ENCODE measurements at regions not wholly inside any gene's neighbourhood (a gene's known extent, or its start where the extent isn't known, plus 50 kb on each side); places are given as distances from the start of the nearest gene placed in this dataset.

DNA sequence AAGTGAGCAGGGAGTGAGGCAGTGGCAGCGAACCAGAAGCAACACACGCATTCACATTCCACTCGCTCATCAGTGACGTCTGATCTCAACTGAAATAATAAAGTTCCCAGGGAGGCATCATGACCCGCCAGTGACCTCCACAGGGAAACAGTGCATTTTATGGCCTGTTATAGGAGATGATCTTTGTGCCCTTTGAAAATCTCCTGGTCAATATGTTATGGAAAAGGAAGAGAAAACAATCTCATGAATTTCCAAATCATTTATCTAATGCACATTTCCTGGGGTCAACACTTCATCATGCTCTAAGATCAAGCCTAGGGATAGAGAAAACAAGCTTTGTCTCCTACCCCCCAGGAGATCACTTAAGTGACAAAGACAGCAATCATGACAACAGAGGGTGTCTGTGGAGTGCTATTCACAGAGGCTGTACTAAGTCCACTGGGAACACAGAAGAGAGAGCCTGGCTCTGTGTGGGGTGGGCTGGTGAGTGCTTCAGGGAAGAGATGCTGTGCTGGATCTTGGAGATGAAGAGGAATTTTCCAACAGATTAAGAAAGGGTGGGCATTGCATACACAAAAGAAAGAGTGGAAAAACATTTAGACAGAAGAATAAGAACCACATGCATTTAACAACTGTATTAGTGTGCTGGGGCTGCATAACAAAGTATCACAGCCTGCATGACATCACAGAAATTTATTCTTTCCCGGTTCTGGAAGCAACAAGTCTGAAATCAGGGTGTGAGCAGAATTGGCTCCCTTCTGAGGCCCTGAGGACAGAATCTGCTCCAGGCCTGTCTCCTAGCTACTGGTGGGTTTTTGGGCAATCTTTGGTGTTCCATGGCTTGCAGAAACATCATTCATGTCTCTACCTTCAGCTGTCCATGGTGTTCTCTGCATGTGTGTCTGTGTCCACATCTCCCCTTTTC, 613.9 kb upstream of the IGFBP3 start:
- POLR2A ChIA-PET = no interaction called here
- no peak for TF ChIP-seq CTBP1 (IDR thresholded peaks at IDR 0.05; ENCODE audit: borderline replicate concordance)
- no peak for TF ChIP-seq FOXK2 (IDR thresholded peaks at IDR 0.05)
- no peak for TF ChIP-seq ARNT (IDR thresholded peaks at IDR 0.05)
- no peak for TF ChIP-seq SUZ12 (IDR thresholded peaks at IDR 0.05)
- no peak for TF ChIP-seq SP1 (IDR thresholded peaks at IDR 0.05)
- no peak for TF ChIP-seq FOXM1 (IDR thresholded peaks at IDR 0.05; ENCODE audit: borderline replicate concordance)
- TF ChIP-seq L3MBTL2 (conservative IDR thresholded peaks at IDR 0.05) = no peak
- TF ChIP-seq ZNF384 (IDR thresholded peaks at IDR 0.05) = no peak
- TF ChIP-seq FOXA1 (IDR thresholded peaks at IDR 0.05) = no peak
- TF ChIP-seq TARDBP (IDR thresholded peaks at IDR 0.05) = no peak
- TF ChIP-seq HDGF (IDR thresholded peaks at IDR 0.05; ENCODE audit: borderline replicate concordance) = no peak
- TF ChIP-seq LEF1 (IDR thresholded peaks at IDR 0.05; ENCODE audit: borderline replicate concordance) = no peak
- CTCF ChIA-PET = interaction anchor here (0.5 kb wide), 1 partner anchor 144 kb away, joined by 3 read pairs; no protein-coding TSS in a partner anchor
- no peak for DNase-seq (ENCODE audit: extremely low spot score)

DNA sequence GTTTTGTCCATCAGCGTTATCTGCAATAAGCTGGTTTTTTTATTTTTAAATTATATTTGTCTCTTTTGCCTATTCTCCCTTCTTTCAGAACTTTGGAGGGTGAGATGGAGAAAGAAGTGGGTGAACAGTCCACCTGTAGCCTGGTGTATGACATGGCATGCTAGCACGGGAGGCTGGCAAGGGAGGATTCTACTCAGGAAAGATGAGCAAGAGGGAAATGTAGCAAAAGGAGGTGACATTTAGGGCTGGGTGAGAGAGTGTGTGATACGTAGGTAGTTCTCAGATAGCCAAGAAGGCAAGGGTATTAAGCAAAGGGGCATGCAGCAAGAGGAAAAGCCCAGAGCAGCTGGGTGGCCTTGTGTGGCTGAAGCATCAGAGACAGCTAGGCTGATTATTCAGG, 612.9 kb upstream of the IGFBP3 start:
- DNase-seq (ENCODE audit: extremely low spot score) = no peak
- TF ChIP-seq ZNF384 (IDR thresholded peaks at IDR 0.05) = no peak
- TF ChIP-seq ARNT (IDR thresholded peaks at IDR 0.05) = no peak
- no peak for TF ChIP-seq HDGF (IDR thresholded peaks at IDR 0.05; ENCODE audit: borderline replicate concordance)
- TF ChIP-seq ELF4 (IDR thresholded peaks at IDR 0.05) = no peak
- TF ChIP-seq FOXM1 (IDR thresholded peaks at IDR 0.05; ENCODE audit: borderline replicate concordance) = no peak
- no peak for TF ChIP-seq BHLHE40 (IDR thresholded peaks at IDR 0.05; ENCODE audit: borderline replicate concordance)
- TF ChIP-seq SUZ12 (IDR thresholded peaks at IDR 0.05) = no peak
- TF ChIP-seq L3MBTL2 (conservative IDR thresholded peaks at IDR 0.05) = no peak
- TF ChIP-seq SP1 (IDR thresholded peaks at IDR 0.05) = no peak
- no peak for TF ChIP-seq NFRKB (IDR thresholded peaks at IDR 0.05)
- TF ChIP-seq TARDBP (IDR thresholded peaks at IDR 0.05) = no peak
- TF ChIP-seq FOXK2 (IDR thresholded peaks at IDR 0.05) = no peak
- ChIA-PET POLR2A (no interaction called here), CTCF (no interaction called here)

DNA sequence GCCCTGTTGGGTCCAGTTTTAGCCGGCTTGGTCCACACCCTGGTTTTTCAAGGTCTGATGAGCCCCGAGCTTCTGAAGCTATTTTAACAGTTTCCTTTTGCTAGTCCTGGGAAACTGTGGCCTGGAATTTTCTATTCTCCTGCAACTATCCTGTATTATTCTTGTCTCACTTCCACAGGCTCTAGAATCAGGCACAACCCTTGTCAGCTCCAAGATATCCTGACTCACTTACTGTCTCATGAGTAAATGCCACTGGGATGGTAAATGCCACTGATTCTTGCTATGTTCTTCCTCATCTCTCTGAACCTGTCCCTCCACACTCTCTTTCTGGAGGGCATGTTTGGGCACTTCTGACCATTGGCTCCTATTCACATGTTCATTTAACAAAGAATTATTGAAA, 611.5 kb upstream of the IGFBP3 start:
- CTCF ChIA-PET = no interaction called here
- no peak for DNase-seq (ENCODE audit: extremely low spot score)
- TF ChIP-seq ZNF384 (IDR thresholded peaks at IDR 0.05) (no peak), SUZ12 (IDR thresholded peaks at IDR 0.05) (no peak), HDGF (IDR thresholded peaks at IDR 0.05; ENCODE audit: borderline replicate concordance) (no peak), LEF1 (IDR thresholded peaks at IDR 0.05; ENCODE audit: borderline replicate concordance) (no peak), ELF4 (IDR thresholded peaks at IDR 0.05) (no peak), SP1 (IDR thresholded peaks at IDR 0.05) (no peak), CTBP1 (IDR thresholded peaks at IDR 0.05; ENCODE audit: borderline replicate concordance) (no peak), TARDBP (IDR thresholded peaks at IDR 0.05) (no peak), FOXK2 (IDR thresholded peaks at IDR 0.05) (no peak), ARNT (IDR thresholded peaks at IDR 0.05) (no peak), NFRKB (IDR thresholded peaks at IDR 0.05) (no peak), L3MBTL2 (conservative IDR thresholded peaks at IDR 0.05) (no peak), FOXM1 (IDR thresholded peaks at IDR 0.05; ENCODE audit: borderline replicate concordance) (no peak)
- TF ChIP-seq, protein P1, sequence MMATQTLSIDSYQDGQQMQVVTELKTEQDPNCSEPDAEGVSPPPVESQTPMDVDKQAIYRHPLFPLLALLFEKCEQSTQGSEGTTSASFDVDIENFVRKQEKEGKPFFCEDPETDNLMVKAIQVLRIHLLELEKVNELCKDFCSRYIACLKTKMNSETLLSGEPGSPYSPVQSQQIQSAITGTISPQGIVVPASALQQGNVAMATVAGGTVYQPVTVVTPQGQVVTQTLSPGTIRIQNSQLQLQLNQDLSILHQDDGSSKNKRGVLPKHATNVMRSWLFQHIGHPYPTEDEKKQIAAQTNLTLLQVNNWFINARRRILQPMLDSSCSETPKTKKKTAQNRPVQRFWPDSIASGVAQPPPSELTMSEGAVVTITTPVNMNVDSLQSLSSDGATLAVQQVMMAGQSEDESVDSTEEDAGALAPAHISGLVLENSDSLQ (IDR thresholded peaks at IDR 0.05) = no peak
- POLR2A ChIA-PET = no interaction called here

DNA sequence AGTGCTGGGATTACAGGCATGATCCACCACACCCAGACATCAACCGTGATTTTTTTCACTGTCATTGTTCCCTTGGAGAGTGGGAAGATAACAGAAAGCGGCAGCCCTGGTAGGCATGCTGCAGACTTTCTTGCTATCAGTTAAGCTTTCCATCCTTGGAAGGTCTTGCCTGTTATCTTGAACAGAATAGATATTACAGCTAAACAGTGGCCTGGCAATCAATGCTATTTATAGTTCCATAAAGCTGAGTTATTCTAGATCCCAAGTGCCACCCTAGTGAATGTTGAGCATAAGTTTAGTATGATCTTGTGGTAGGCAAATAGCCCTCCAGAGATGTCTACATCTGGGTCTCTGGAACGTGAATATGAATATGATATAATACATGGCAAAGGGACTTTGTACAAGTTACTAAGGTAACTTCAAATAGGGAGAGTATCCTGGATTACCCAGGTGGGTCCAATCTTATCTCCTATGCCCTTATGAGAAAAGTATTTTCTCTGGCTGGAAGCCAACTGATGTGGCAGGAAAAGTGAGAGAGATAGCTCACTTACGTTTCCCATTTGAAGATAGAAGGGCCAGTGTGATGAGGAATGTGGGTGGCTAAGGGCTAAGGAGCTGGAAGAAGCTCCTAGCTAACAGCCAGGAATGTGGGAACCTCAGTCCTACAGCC, 609.1 kb upstream of the IGFBP3 start:
- ChIA-PET POLR2A (no interaction called here), CTCF (no interaction called here)
- no peak for DNase-seq (ENCODE audit: extremely low spot score)
- TF ChIP-seq L3MBTL2 (conservative IDR thresholded peaks at IDR 0.05) (no peak), FOXM1 (IDR thresholded peaks at IDR 0.05; ENCODE audit: borderline replicate concordance) (no peak), ZNF384 (IDR thresholded peaks at IDR 0.05) (no peak), NFRKB (IDR thresholded peaks at IDR 0.05) (no peak), FOXA1 (IDR thresholded peaks at IDR 0.05) (no peak), LEF1 (IDR thresholded peaks at IDR 0.05; ENCODE audit: borderline replicate concordance) (no peak), CTBP1 (IDR thresholded peaks at IDR 0.05; ENCODE audit: borderline replicate concordance) (no peak), SP1 (IDR thresholded peaks at IDR 0.05) (no peak), TARDBP (IDR thresholded peaks at IDR 0.05) (no peak), BHLHE40 (IDR thresholded peaks at IDR 0.05; ENCODE audit: borderline replicate concordance) (no peak), FOXK2 (IDR thresholded peaks at IDR 0.05) (no peak), HDGF (IDR thresholded peaks at IDR 0.05; ENCODE audit: borderline replicate concordance) (no peak)
- TF ChIP-seq, protein P1 (IDR thresholded peaks at IDR 0.05) = no peak

DNA sequence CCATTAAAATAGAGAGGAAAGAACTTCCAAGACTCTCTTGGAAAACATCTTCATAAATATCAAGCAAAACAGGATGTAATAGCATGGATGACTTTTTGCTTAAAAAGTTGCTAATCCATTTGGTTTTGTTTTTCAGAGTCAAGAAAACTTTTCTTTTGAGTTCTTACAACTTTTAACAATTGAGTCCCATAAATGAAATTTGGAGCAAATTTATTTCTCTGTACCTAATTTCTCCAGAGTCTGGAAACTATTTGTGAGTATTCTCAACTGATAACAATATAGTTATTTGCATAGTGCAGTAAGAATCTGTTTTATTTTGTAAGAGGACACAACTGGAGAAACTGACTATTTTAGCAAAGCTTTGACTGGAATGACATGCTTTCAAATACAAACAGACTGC, 606.3 kb upstream of the IGFBP3 start:
- ChIA-PET CTCF (no interaction called here), POLR2A (no interaction called here)
- no peak for DNase-seq (ENCODE audit: extremely low spot score)
- TF ChIP-seq BHLHE40 (IDR thresholded peaks at IDR 0.05; ENCODE audit: borderline replicate concordance) = no peak
- no peak for TF ChIP-seq ARNT (IDR thresholded peaks at IDR 0.05)
- TF ChIP-seq, protein P1 (IDR thresholded peaks at IDR 0.05) = no peak
- TF ChIP-seq SUZ12 (IDR thresholded peaks at IDR 0.05) = no peak
- no peak for TF ChIP-seq ELF4 (IDR thresholded peaks at IDR 0.05)
- no peak for TF ChIP-seq FOXK2 (IDR thresholded peaks at IDR 0.05)
- no peak for TF ChIP-seq TARDBP (IDR thresholded peaks at IDR 0.05)
- no peak for TF ChIP-seq NFRKB (IDR thresholded peaks at IDR 0.05)
- no peak for TF ChIP-seq LEF1 (IDR thresholded peaks at IDR 0.05; ENCODE audit: borderline replicate concordance)
- TF ChIP-seq L3MBTL2 (conservative IDR thresholded peaks at IDR 0.05) = no peak
- TF ChIP-seq CTBP1 (IDR thresholded peaks at IDR 0.05; ENCODE audit: borderline replicate concordance) = no peak
- TF ChIP-seq FOXM1 (IDR thresholded peaks at IDR 0.05; ENCODE audit: borderline replicate concordance) = no peak
- no peak for TF ChIP-seq FOXA1 (IDR thresholded peaks at IDR 0.05)
- no peak for TF ChIP-seq ZNF384 (IDR thresholded peaks at IDR 0.05)
- no peak for TF ChIP-seq SP1 (IDR thresholded peaks at IDR 0.05)
- no peak for TF ChIP-seq HDGF (IDR thresholded peaks at IDR 0.05; ENCODE audit: borderline replicate concordance)

All from HEK293T (cell line).